ENCODE measurements at regions not wholly inside any gene's neighbourhood (a gene's known extent, or its start where the extent isn't known, plus 50 kb on each side); places are given as distances from the start of the nearest gene placed in this dataset.

GRCh38 chr5:97694091-97694490, 511.0 kb upstream of the RIOK2 start:
- TF ChIP-seq CTCF (IDR thresholded peaks at IDR 0.05) (no peak), SIN3A (IDR thresholded peaks at IDR 0.05; ENCODE audit: borderline replicate concordance, insufficient read depth, low read depth, low read length) (no peak), POLR2AphosphoS5 (IDR thresholded peaks at IDR 0.05; ENCODE audit: low read depth, low read length) (no peak)
